SK-N-SH treated with all-trans-retinoic acid at 6 μM for 48 hours (cell line): ENCODE measurements at regions not wholly inside any gene's neighbourhood (a gene's known extent, or its start where the extent isn't known, plus 50 kb on each side); places are given as distances from the start of the nearest gene placed in this dataset.

Experiments used
- ARNTL ChIP-seq: fragments of 450-650 bp; formaldehyde crosslinking; IDR thresholded peaks from 2 replicates; pipeline ENCODE4 v1.5.0; 2020; ENCODE audit warnings: low read depth, mild to moderate bottlenecking, moderate library complexity, borderline replicate concordance
- CSDC2 ChIP-seq: fragments of 250-450 bp; sonication (Bioruptor Pico); IDR thresholded peaks from 2 replicates; pipeline ENCODE4 v1.5.0; 2020; ENCODE audit warnings: mild to moderate bottlenecking, moderate library complexity
- ESRRG ChIP-seq: fragments of 250-450 bp; sonication (Bioruptor Pico); IDR thresholded peaks from 2 replicates; pipeline ENCODE4 v1.6.1; 2021; ENCODE audit warnings: mild to moderate bottlenecking
- GLIS3 ChIP-seq: fragments of 250-450 bp; sonication (Bioruptor Pico); IDR thresholded peaks from 2 replicates; pipeline ENCODE4 v1.5.0; 2020; ENCODE audit warnings: mild to moderate bottlenecking, moderate library complexity
- PATZ1 ChIP-seq: fragments of 250-450 bp; sonication (Bioruptor Pico); IDR thresholded peaks from 2 replicates; pipeline ENCODE4 v1.8.0; 2020; ENCODE audit warnings: mild to moderate bottlenecking, moderate library complexity, borderline replicate concordance
- RARB ChIP-seq: fragments of 250-450 bp; sonication (Bioruptor Pico); IDR thresholded peaks from 2 replicates; pipeline ENCODE4 v1.8.0; 2021; ENCODE audit warnings: mild to moderate bottlenecking, moderate library complexity
- ZFP3 ChIP-seq: fragments of 250-450 bp; sonication (Bioruptor Pico); IDR thresholded peaks from 2 replicates; pipeline ENCODE4 v1.5.0; 2020; ENCODE audit warnings: mild to moderate bottlenecking, moderate library complexity

DNA sequence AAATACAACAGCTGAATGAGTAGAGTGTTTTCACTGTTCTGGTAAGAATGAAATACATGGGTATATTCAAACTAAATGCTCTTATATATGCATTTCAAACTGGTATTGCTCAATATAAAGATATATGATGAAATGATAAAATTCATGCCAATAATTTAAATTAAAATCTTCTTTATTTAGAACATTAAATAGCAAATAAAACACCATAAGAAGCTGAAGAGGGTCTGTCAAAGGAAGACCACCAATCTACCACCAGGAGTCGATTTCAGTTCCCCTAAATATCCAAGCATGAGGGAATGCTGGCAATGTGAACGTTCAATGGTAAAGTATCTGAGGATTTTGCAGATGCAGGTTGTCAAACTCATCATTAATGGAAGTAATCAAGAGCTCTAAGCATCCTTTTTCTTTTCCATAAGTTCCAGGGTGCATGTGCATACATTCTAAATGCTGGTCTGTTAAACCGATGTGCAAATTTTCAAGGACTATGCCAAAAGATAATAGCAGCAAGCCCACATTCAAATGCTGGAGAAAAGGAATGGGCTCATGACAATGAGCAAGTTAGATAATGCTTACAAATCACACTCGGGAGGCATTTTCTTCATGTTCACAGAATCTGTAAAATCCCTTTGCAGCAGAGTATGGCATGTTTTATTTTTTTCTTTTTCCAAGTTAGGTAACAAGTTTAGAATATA is 118.8 kb upstream of the MTAP start:
- TF ChIP-seq ARNTL (CRISPR knock-in tag) (no peak), ESRRG (CRISPR knock-in tag) (no peak), GLIS3 (no peak), RARB (CRISPR knock-in tag) (no peak), PATZ1 (CRISPR knock-in tag) (no peak), ZFP3 (no peak), CSDC2 (CRISPR knock-in tag) (no peak)
